ENCODE measurements at regions not wholly inside any gene's neighbourhood (a gene's known extent, or its start where the extent isn't known, plus 50 kb on each side); places are given as distances from the start of the nearest gene placed in this dataset.

GRCh38 chr5:97658116-97658900 lies 475.3 kb upstream of the RIOK2 start:
- no peaks in the 10 kb centered on the region for H3K27me3 ChIP-seq (ENCODE audit: low read depth)
- DNase-seq = no peak
- H3K27ac ChIP-seq (replicated peaks) = no peak overlapping the region
- no peak for TF ChIP-seq CTCF (IDR thresholded peaks at IDR 0.05; ENCODE audit: borderline replicate concordance)
- no peaks in the 10 kb centered on the region for H3K9me3 ChIP-seq (replicated peaks)
- intact Hi-C loops (cut with micrococcal nuclease) = no loop called here
- no peak overlapping the region for H3K4me3 ChIP-seq
- H3K36me3 ChIP-seq = no peaks in the 10 kb centered on the region
- no peaks in the 10 kb centered on the region for H3K4me1 ChIP-seq

- no peak for TF ChIP-seq CTCF (IDR thresholded peaks at IDR 0.05; ENCODE audit: borderline replicate concordance)
- intact Hi-C loops (cut with micrococcal nuclease) = no loop called here
- no peaks in the 10 kb centered on the region for H3K36me3 ChIP-seq
- H3K9me3 ChIP-seq (replicated peaks) = no peaks in the 10 kb centered on the region
- H3K27me3 ChIP-seq (ENCODE audit: low read depth) = no peaks in the 10 kb centered on the region
- H3K4me3 ChIP-seq = no peak overlapping the region
- no peaks in the 10 kb centered on the region for H3K4me1 ChIP-seq
- no peak overlapping the region for H3K27ac ChIP-seq (replicated peaks)
- no peak for DNase-seq
Observed at GRCh38 chr5:97666783-97667182, 483.7 kb upstream of the RIOK2 start.

GRCh38 chr5:97670447-97670846 lies 487.4 kb upstream of the RIOK2 start:
- TF ChIP-seq CTCF (IDR thresholded peaks at IDR 0.05; ENCODE audit: borderline replicate concordance) = no peak
- Histone ChIP-seq H3K4me3 (no peak overlapping the region), H3K27me3 (ENCODE audit: low read depth) (no peaks in the 10 kb centered on the region), H3K27ac (replicated peaks) (no peak overlapping the region), H3K36me3 (no peaks in the 10 kb centered on the region), H3K9me3 (replicated peaks) (peaks cover 7% of the 10 kb centered on the region), H3K4me1 (no peaks in the 10 kb centered on the region)
- no peak for DNase-seq
- intact Hi-C loops (cut with micrococcal nuclease) = no loop called here

GRCh38 chr5:97676608-97677007 lies 493.6 kb upstream of the RIOK2 start:
- H3K27ac ChIP-seq (replicated peaks) = no peak overlapping the region
- no peak for TF ChIP-seq CTCF (IDR thresholded peaks at IDR 0.05; ENCODE audit: borderline replicate concordance)
- H3K36me3 ChIP-seq = no peaks in the 10 kb centered on the region
- H3K9me3 ChIP-seq (replicated peaks) = peaks cover 28% of the 10 kb centered on the region
- H3K4me1 ChIP-seq = no peaks in the 10 kb centered on the region
- no peaks in the 10 kb centered on the region for H3K27me3 ChIP-seq (ENCODE audit: low read depth)
- no peak for DNase-seq
- intact Hi-C loops (cut with micrococcal nuclease) = no loop called here
- no peak overlapping the region for H3K4me3 ChIP-seq

- DNase-seq = no peak
- no peak overlapping the region for H3K27ac ChIP-seq (replicated peaks)
- no peaks in the 10 kb centered on the region for H3K4me1 ChIP-seq
- no peaks in the 10 kb centered on the region for H3K36me3 ChIP-seq
- no peaks in the 10 kb centered on the region for H3K9me3 ChIP-seq (replicated peaks)
- H3K27me3 ChIP-seq (ENCODE audit: low read depth) = no peaks in the 10 kb centered on the region
- no peak overlapping the region for H3K4me3 ChIP-seq
- no peak for TF ChIP-seq CTCF (IDR thresholded peaks at IDR 0.05; ENCODE audit: borderline replicate concordance)
- intact Hi-C loops (cut with micrococcal nuclease) = no loop called here
Observed at GRCh38 chr5:97694091-97694490, 511.0 kb upstream of the RIOK2 start.
